ENCODE measurements at regions not wholly inside any gene's neighbourhood (a gene's known extent, or its start where the extent isn't known, plus 50 kb on each side); places are given as distances from the start of the nearest gene placed in this dataset.

DNA sequence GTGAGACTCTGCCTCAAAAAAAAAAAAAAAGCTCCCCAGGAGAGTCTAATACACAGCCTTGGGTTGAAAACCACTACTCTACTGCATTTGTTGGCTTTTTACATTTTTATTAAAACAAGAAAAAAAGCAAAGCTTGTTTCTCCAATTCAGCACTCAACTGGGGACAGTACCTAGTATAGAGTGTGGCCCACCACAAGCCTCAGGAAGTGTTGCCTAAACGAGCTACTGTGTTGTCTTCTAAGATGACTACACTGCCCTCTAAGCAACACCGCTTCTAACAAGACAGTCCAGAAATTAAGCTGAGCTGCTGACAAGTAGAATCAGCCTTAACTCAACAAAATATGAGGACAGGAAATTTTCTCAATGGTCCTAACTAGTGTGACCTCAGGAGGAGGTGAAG lies 522.2 kb downstream of the FGF9 start:
- TF ChIP-seq, protein P1, sequence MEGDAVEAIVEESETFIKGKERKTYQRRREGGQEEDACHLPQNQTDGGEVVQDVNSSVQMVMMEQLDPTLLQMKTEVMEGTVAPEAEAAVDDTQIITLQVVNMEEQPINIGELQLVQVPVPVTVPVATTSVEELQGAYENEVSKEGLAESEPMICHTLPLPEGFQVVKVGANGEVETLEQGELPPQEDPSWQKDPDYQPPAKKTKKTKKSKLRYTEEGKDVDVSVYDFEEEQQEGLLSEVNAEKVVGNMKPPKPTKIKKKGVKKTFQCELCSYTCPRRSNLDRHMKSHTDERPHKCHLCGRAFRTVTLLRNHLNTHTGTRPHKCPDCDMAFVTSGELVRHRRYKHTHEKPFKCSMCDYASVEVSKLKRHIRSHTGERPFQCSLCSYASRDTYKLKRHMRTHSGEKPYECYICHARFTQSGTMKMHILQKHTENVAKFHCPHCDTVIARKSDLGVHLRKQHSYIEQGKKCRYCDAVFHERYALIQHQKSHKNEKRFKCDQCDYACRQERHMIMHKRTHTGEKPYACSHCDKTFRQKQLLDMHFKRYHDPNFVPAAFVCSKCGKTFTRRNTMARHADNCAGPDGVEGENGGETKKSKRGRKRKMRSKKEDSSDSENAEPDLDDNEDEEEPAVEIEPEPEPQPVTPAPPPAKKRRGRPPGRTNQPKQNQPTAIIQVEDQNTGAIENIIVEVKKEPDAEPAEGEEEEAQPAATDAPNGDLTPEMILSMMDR (optimal IDR thresholded peaks at IDR 0.05 in 1 of 3, IDR thresholded peaks at IDR 0.05 in 1 of 3, conservative IDR thresholded peaks at IDR 0.05 in 1 of 3; ENCODE audit: extremely low read depth in 1 of 3, insufficient read depth in 2 of 3, low read length in 3 of 3) = no peak
- TF ChIP-seq EZH2 (IDR thresholded peaks at IDR 0.05; ENCODE audit: low read length) = no peak

All from keratinocyte (primary cell).